Fibroblast of lung (primary cell): ENCODE measurements at regions not wholly inside any gene's neighbourhood (a gene's known extent, or its start where the extent isn't known, plus 50 kb on each side); places are given as distances from the start of the nearest gene placed in this dataset.

Source experiments
- CTCF ChIP-seq, 2 donors: IDR thresholded peaks in 1 of 2; conservative IDR thresholded peaks in 1 of 2; 1 replicate in 1 of 2; 2 replicates in 1 of 2; pipeline ENCODE4 v1.5.1; 2011 to 2012; ENCODE audit warnings: low read length in 2 of 2, control low read depth in 1 of 2, inconsistent platforms in 1 of 2, low read depth in 1 of 2, mild to moderate bottlenecking in 1 of 2
- EZH2 ChIP-seq: IDR thresholded peaks from 2 replicates; pipeline ENCODE4 v1.5.1; 2012; ENCODE audit warnings: low read length, control low read depth, mild to moderate bottlenecking; ENCODE audit errors: missing control alignments

GRCh38 chr6:139498715-139499114 is 124.3 kb upstream of the CITED2 start:
- TF ChIP-seq CTCF (conservative IDR thresholded peaks at IDR 0.05 in 1 of 2, IDR thresholded peaks at IDR 0.05 in 1 of 2; ENCODE audit: low read depth in 1 of 2, low read length in 2 of 2): no peak
- TF ChIP-seq EZH2: no peak
